ENCODE measurements at regions not wholly inside any gene's neighbourhood (a gene's known extent, or its start where the extent isn't known, plus 50 kb on each side); places are given as distances from the start of the nearest gene placed in this dataset.

GRCh38 chr2:71937396-71937795 lies 210.3 kb downstream of the CYP26B1 start:
- TF ChIP-seq EZH2phosphoT487 (IDR thresholded peaks at IDR 0.05; ENCODE audit: insufficient read depth, low read depth) (no peak), EZH2 (IDR thresholded peaks at IDR 0.05; ENCODE audit: insufficient read depth, poor library complexity, severe bottlenecking) (no peak)

Measured in GM23248 (cell line).